SKM-1 (cell line): ENCODE measurements at regions not wholly inside any gene's neighbourhood (a gene's known extent, or its start where the extent isn't known, plus 50 kb on each side); places are given as distances from the start of the nearest gene placed in this dataset.
"Not testable (repeated sequence)": the region's sequence is repeated elsewhere in the genome, so short reads cannot be mapped to it uniquely, and the experiment has no call there.

Experiments
- DNase-seq: peaks from one replicate; lab custom pipeline; 2025; ENCODE audit not compliant: unreplicated experiment; lab: John Stamatoyannopoulos, UW

- DNase-seq: no peak
These were observed 996.0 kb upstream of the ARRDC3 start for GRCh38 chr5:92378966-92379611.

GRCh38 chr5:92374859-92375258, 991.7 kb upstream of the ARRDC3 start:
- no peak for DNase-seq

- DNase-seq: no peak
These were observed 989.6 kb upstream of the ARRDC3 start for GRCh38 chr5:92372766-92373165.

- DNase-seq: no peak
These were observed 988.7 kb upstream of the ARRDC3 start for GRCh38 chr5:92371889-92372235.

- DNase-seq: no peak
These were observed 988.2 kb upstream of the ARRDC3 start for GRCh38 chr5:92371171-92371888.

GRCh38 chr5:92370032-92370431, 986.9 kb upstream of the ARRDC3 start:
- no peak for DNase-seq

- DNase-seq: no peak
These were observed 986.5 kb upstream of the ARRDC3 start for GRCh38 chr5:92369587-92369986.

GRCh38 chr5:92364986-92365550, 982.0 kb upstream of the ARRDC3 start:
- DNase-seq: no peak

GRCh38 chr5:92353107-92354030, 970.3 kb upstream of the ARRDC3 start:
- no peak for DNase-seq

- DNase-seq: no peak
These were observed 954.7 kb upstream of the ARRDC3 start for GRCh38 chr5:92337772-92338234.

- DNase-seq: no peak
These were observed 948.9 kb upstream of the ARRDC3 start for GRCh38 chr5:92332039-92332438.

GRCh38 chr5:92330365-92330764, 947.2 kb upstream of the ARRDC3 start:
- no peak for DNase-seq

- no peak for DNase-seq
These were observed 946.6 kb upstream of the ARRDC3 start for GRCh38 chr5:92329759-92330158.

GRCh38 chr5:92328584-92329259, 945.6 kb upstream of the ARRDC3 start:
- DNase-seq: no peak

GRCh38 chr5:92320446-92320845, 937.3 kb upstream of the ARRDC3 start:
- no peak for DNase-seq

GRCh38 chr5:92313385-92313784, 930.3 kb upstream of the ARRDC3 start:
- no peak for DNase-seq

- DNase-seq: no peak
These were observed 926.3 kb upstream of the ARRDC3 start for GRCh38 chr5:92309336-92309991.

GRCh38 chr5:92308679-92309078, 925.6 kb upstream of the ARRDC3 start:
- no peak for DNase-seq

GRCh38 chr5:92302356-92302755, 919.2 kb upstream of the ARRDC3 start:
- DNase-seq: not testable (repeated sequence)

GRCh38 chr5:92283521-92283920, 900.4 kb upstream of the ARRDC3 start:
- DNase-seq: no peak
